ENCODE measurements at regions not wholly inside any gene's neighbourhood (a gene's known extent, or its start where the extent isn't known, plus 50 kb on each side); places are given as distances from the start of the nearest gene placed in this dataset.

- DNase-seq (ENCODE audit: low spot score): no peak
- ATAC-seq: no peak
- Mint-ChIP-seq H3K4me1 (peaks cover 38% of the 10 kb centered on the region), H3K27ac (no peak overlapping the region), H3K27me3 (ENCODE audit: low read depth) (no peaks in the 10 kb centered on the region), H3K36me3 (0 out of 2 replicates have a peak, but pooled peaks cover 2% of the 10 kb centered on the region), H3K9me3 (peaks cover 20% of the 10 kb centered on the region), H3K4me3 (no peak overlapping the region)
- TF ChIP-seq MLX (CRISPR knock-in tag; IDR thresholded peaks at IDR 0.05) (no peak), TCF7 (CRISPR knock-in tag; IDR thresholded peaks at IDR 0.05; ENCODE audit: low read depth) (no peak), ZNF423 (CRISPR knock-in tag; IDR thresholded peaks at IDR 0.05) (no peak), TEAD1 (CRISPR knock-in tag; IDR thresholded peaks at IDR 0.05) (no peak), AFF4 (CRISPR knock-in tag; IDR thresholded peaks at IDR 0.05; ENCODE audit: borderline replicate concordance) (no peak)
- ChIA-PET POLR2A (no interaction called here), CTCF (no interaction called here)
These were observed 92.3 kb downstream of the GC start for GRCh38 chr4:71691416-71692073.

GRCh38 chr4:71689822-71690221 is 94.1 kb downstream of the GC start:
- H3K9me3 Mint-ChIP-seq: peaks cover 12% of the 10 kb centered on the region
- ATAC-seq (peak; percentile 67), DNase-seq (ENCODE audit: low spot score) (no peak)
- 0 out of 2 replicates have a peak, but pooled peaks cover 2% of the 10 kb centered on the region for H3K36me3 Mint-ChIP-seq
- H3K4me1 Mint-ChIP-seq: peaks cover 38% of the 10 kb centered on the region
- peak overlapping the region; percentile 37; the same call in 1 of the 2 replicates for H3K27ac Mint-ChIP-seq
- no peak overlapping the region for H3K4me3 Mint-ChIP-seq
- CTCF ChIA-PET: no interaction called here
- H3K27me3 Mint-ChIP-seq (ENCODE audit: low read depth): no peaks in the 10 kb centered on the region
- POLR2A ChIA-PET: no interaction called here
- TF ChIP-seq USF2 (CRISPR knock-in tag; IDR thresholded peaks at IDR 0.05): no peak
- no peak for TF ChIP-seq ZSCAN18 (CRISPR knock-in tag; IDR thresholded peaks at IDR 0.05)
- no peak for TF ChIP-seq ZBTB43 (CRISPR knock-in tag; IDR thresholded peaks at IDR 0.05)
- no peak for TF ChIP-seq TCF7 (CRISPR knock-in tag; IDR thresholded peaks at IDR 0.05; ENCODE audit: low read depth)
- no peak for TF ChIP-seq MAX (CRISPR knock-in tag; IDR thresholded peaks at IDR 0.05)
- TF ChIP-seq ZNF281 (CRISPR knock-in tag; IDR thresholded peaks at IDR 0.05): no peak
- no peak for TF ChIP-seq E2F5 (CRISPR knock-in tag; IDR thresholded peaks at IDR 0.05)
- TF ChIP-seq TEAD1 (CRISPR knock-in tag; IDR thresholded peaks at IDR 0.05): no peak
- no peak for TF ChIP-seq CDX4 (CRISPR knock-in tag; IDR thresholded peaks at IDR 0.05; ENCODE audit: borderline replicate concordance)
- TF ChIP-seq MYBL2 (CRISPR knock-in tag; IDR thresholded peaks at IDR 0.05): no peak
- TF ChIP-seq ELF4 (CRISPR knock-in tag; IDR thresholded peaks at IDR 0.05; ENCODE audit: low read depth): no peak
- TF ChIP-seq IRF2 (CRISPR knock-in tag; IDR thresholded peaks at IDR 0.05; ENCODE audit: borderline replicate concordance, low read depth): no peak

All from WTC11 (cell line).